HL-60 (cell line): ENCODE measurements at regions not wholly inside any gene's neighbourhood (a gene's known extent, or its start where the extent isn't known, plus 50 kb on each side); places are given as distances from the start of the nearest gene placed in this dataset.

ENCODE experiments used
- DNase-seq, 2 experiments: peaks; one replicate each; pipeline ENCODE4 v3.0.0-alpha.2; 2010 to 2020; ENCODE audit warnings: low read depth in 1 of 2, low spot score in 1 of 2
- H3K27ac ChIP-seq: fragments of 250-450 bp; sonication (Bioruptor Pico); replicated peaks from 2 replicates; pipeline ENCODE4 v1.5.1; 2020; ENCODE audit warnings: mild to moderate bottlenecking, moderate library complexity
- H3K27me3 ChIP-seq: fragments of 250-450 bp; sonication (Bioruptor Pico); 2 replicates; pipeline ENCODE4 v1.5.1; 2021; ENCODE audit warnings: mild to moderate bottlenecking, moderate library complexity; ENCODE audit not compliant: insufficient read depth, poor library complexity, severe bottlenecking
- H3K4me3 ChIP-seq: replicated peaks from 2 replicates; pipeline ENCODE4 v1.5.1; 2011; ENCODE audit warnings: mild to moderate bottlenecking, control low read depth, low read length; ENCODE audit not compliant: insufficient read depth
- CTCF ChIP-seq: IDR thresholded peaks from one replicate; pipeline ENCODE4 v1.5.1; 2011; ENCODE audit warnings: low read length, control low read depth, inconsistent platforms; ENCODE audit not compliant: insufficient read depth
- GABPA ChIP-seq: IDR thresholded peaks from 2 replicates; pipeline ENCODE4 v1.6.1; 2012; ENCODE audit warnings: low read depth
- POLR2AphosphoS5 ChIP-seq: IDR thresholded peaks from 2 replicates; pipeline ENCODE4 v1.6.1; 2012; ENCODE audit warnings: low read depth
- REST ChIP-seq: IDR thresholded peaks from 2 replicates; pipeline ENCODE4 v1.6.1; 2012; ENCODE audit warnings: low read depth; ENCODE audit not compliant: insufficient replicate concordance
- SPI1 ChIP-seq: IDR thresholded peaks from 2 replicates; pipeline ENCODE4 v1.6.1; 2012; ENCODE audit warnings: low read depth, mild to moderate bottlenecking, borderline replicate concordance

GRCh38 chr14:66066981-66067776, 419.0 kb upstream of the CCDC196 start:
- no peak for TF ChIP-seq CTCF
- TF ChIP-seq POLR2AphosphoS5, result no peak
- no peak for TF ChIP-seq REST
- no peak for TF ChIP-seq GABPA
- no peak for TF ChIP-seq SPI1
- Histone ChIP-seq H3K27ac (no peak overlapping the region), H3K4me3 (no peak overlapping the region), H3K27me3 (no peaks in the 10 kb centered on the region)
- no peak for DNase-seq

- no peak for TF ChIP-seq POLR2AphosphoS5
- TF ChIP-seq GABPA, result no peak
- TF ChIP-seq REST, result no peak
- no peak for TF ChIP-seq SPI1
- no peak for TF ChIP-seq CTCF
- no peak for DNase-seq
- Histone ChIP-seq H3K27me3 (no peaks in the 10 kb centered on the region), H3K27ac (no peak overlapping the region), H3K4me3 (no peak overlapping the region)
These were observed 417.1 kb upstream of the CCDC196 start for GRCh38 chr14:66069036-66069435.

GRCh38 chr14:66069830-66070541, 416.2 kb upstream of the CCDC196 start:
- H3K4me3 ChIP-seq, result no peak overlapping the region
- H3K27me3 ChIP-seq, result no peaks in the 10 kb centered on the region
- H3K27ac ChIP-seq, result no peak overlapping the region
- TF ChIP-seq GABPA (no peak), CTCF (no peak), REST (no peak), POLR2AphosphoS5 (no peak), SPI1 (no peak)
- no peak for DNase-seq
